IPS-NIHi7 (cell line): ENCODE measurements at regions not wholly inside any gene's neighbourhood (a gene's known extent, or its start where the extent isn't known, plus 50 kb on each side); places are given as distances from the start of the nearest gene placed in this dataset.

ENCODE experiments used
- DNase-seq: peaks from one replicate; pipeline ENCODE4 v3.0.0; 2012; ENCODE audit warnings: mixed read lengths; ENCODE audit errors: extremely low spot score

- no peak for DNase-seq
These were observed 951.6 kb downstream of the TUSC7 start for GRCh38 chr3:117660941-117661817.

- no peak for DNase-seq
These were observed 952.2 kb downstream of the TUSC7 start for GRCh38 chr3:117661818-117662095.

GRCh38 chr3:117665296-117665695, 955.7 kb downstream of the TUSC7 start:
- no peak for DNase-seq

GRCh38 chr3:117666325-117666724, 956.7 kb downstream of the TUSC7 start:
- DNase-seq = no peak

GRCh38 chr3:117666812-117667211, 957.2 kb downstream of the TUSC7 start:
- no peak for DNase-seq

GRCh38 chr3:117669774-117670173, 960.2 kb downstream of the TUSC7 start:
- no peak for DNase-seq

GRCh38 chr3:117671722-117672318, 962.2 kb downstream of the TUSC7 start:
- no peak for DNase-seq

GRCh38 chr3:117674321-117674720, 964.7 kb downstream of the TUSC7 start:
- DNase-seq = no peak

- no peak for DNase-seq
These were observed 972.0 kb downstream of the TUSC7 start for GRCh38 chr3:117681619-117682018.

- DNase-seq = no peak
These were observed 977.5 kb downstream of the TUSC7 start for GRCh38 chr3:117687096-117687495.

GRCh38 chr3:117688583-117688982, 979.0 kb downstream of the TUSC7 start:
- no peak for DNase-seq

GRCh38 chr3:117691526-117691925, 981.9 kb downstream of the TUSC7 start:
- DNase-seq = no peak

- DNase-seq = no peak
These were observed 982.9 kb downstream of the TUSC7 start for GRCh38 chr3:117692416-117692995.

- DNase-seq = no peak
These were observed 985.7 kb downstream of the TUSC7 start for GRCh38 chr3:117695321-117695720.

GRCh38 chr3:117695871-117696645, 986.5 kb downstream of the TUSC7 start:
- no peak for DNase-seq

GRCh38 chr3:117696851-117697407, 987.4 kb downstream of the TUSC7 start:
- no peak for DNase-seq

GRCh38 chr3:117699058-117699457, 989.5 kb downstream of the TUSC7 start:
- no peak for DNase-seq

GRCh38 chr3:117700573-117701360, 991.2 kb downstream of the TUSC7 start:
- no peak for DNase-seq

GRCh38 chr3:117705011-117705410, 995.4 kb downstream of the TUSC7 start:
- no peak for DNase-seq

GRCh38 chr3:117706037-117706436, 996.5 kb downstream of the TUSC7 start:
- no peak for DNase-seq

GRCh38 chr3:117706756-117707155, 997.2 kb downstream of the TUSC7 start:
- no peak for DNase-seq
